A549 (cell line): ENCODE measurements at regions not wholly inside any gene's neighbourhood (a gene's known extent, or its start where the extent isn't known, plus 50 kb on each side); places are given as distances from the start of the nearest gene placed in this dataset.

Experiments used
- CEBPB ChIP-seq, 2 experiments: fragments of >200 bp in 1 of 2; sonication (Bioruptor Twin) in 1 of 2; formaldehyde crosslinking in 1 of 2; IDR thresholded peaks; 2 replicates each; pipeline ENCODE4 v1.6.1; 2012 to 2016
- CHD4 ChIP-seq: fragments of 200-600 bp; sonication (generic); IDR thresholded peaks from 2 replicates; pipeline ENCODE4 v1.6.1; 2016; ENCODE audit warnings: antibody characterized with exemption, mild to moderate bottlenecking, borderline replicate concordance
- EHF ChIP-seq: fragments of 250-450 bp; sonication (Bioruptor Pico); IDR thresholded peaks from 2 replicates; pipeline ENCODE4 v1.5.0; 2020; ENCODE audit warnings: mild to moderate bottlenecking
- EP300 ChIP-seq, 2 experiments: fragments of >200 bp; sonication (Bioruptor Twin); formaldehyde crosslinking; IDR thresholded peaks; 2 replicates in 1 of 2; 3 replicates in 1 of 2; pipeline ENCODE4 v1.6.1; 2016 to 2017
- POLR2A ChIP-seq: IDR thresholded peaks from 2 replicates; pipeline ENCODE4 v1.6.1; 2012; ENCODE audit warnings: mild to moderate bottlenecking, low read length
- RCOR1 ChIP-seq: fragments of 150-350 bp; IDR thresholded peaks from 2 replicates; pipeline ENCODE4 v1.6.1; 2014; ENCODE audit warnings: antibody characterized with exemption, low read length, low read depth
- TF ChIP-seq, protein P1 (sequence below): fragments of >200 bp; sonication (Bioruptor Twin); formaldehyde crosslinking; IDR thresholded peaks from 3 replicates; pipeline ENCODE4 v1.5.1; 2016
- TF ChIP-seq, protein P2 (sequence below): fragments of 150-350 bp; IDR thresholded peaks from 2 replicates; pipeline ENCODE4 v1.6.1; 2014; ENCODE audit warnings: low read depth, mild to moderate bottlenecking, low read length
- TF ChIP-seq, protein P3 (sequence below): IDR thresholded peaks from 2 replicates; pipeline ENCODE4 v1.6.1; 2012
- TF ChIP-seq, protein P4 (sequence below): fragments of 250-450 bp; sonication (Bioruptor Pico); IDR thresholded peaks from 2 replicates; pipeline ENCODE4 v1.5.0; 2021; ENCODE audit warnings: mild to moderate bottlenecking, moderate library complexity, borderline replicate concordance
- TF ChIP-seq, protein P5 (sequence below): fragments of 200-600 bp; sonication (generic); IDR thresholded peaks from 2 replicates; pipeline ENCODE4 v1.6.1; 2016; ENCODE audit warnings: antibody characterized with exemption, mild to moderate bottlenecking, moderate library complexity

DNA sequence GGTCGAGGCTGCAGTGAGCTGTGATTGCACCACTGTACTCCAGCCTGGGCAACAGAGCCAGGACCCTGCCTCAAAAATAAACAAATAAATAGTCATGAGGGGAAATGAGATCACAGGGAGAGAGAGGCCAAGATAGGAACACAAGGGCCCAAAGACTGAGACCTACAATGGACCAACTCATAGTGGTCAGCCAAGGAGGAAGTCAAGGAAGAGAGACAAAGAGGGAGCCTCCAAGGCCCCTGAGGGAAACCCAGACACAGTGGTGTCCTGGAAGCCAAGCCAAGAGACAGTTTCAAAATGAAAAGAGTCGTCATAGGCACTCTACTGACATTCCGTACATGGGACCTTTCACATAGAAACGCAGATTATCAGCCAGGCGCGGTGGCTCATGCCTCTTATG lies 153.3 kb downstream of the BCOR start:
- TF ChIP-seq CHD4 (no peak), EHF (CRISPR knock-in tag) (no peak), POLR2A (no peak), CEBPB (IDR thresholded peaks at IDR 0.05) (no peak), EP300 (IDR thresholded peaks at IDR 0.05) (no peak), RCOR1 (no peak)
- TF ChIP-seq, protein P1, sequence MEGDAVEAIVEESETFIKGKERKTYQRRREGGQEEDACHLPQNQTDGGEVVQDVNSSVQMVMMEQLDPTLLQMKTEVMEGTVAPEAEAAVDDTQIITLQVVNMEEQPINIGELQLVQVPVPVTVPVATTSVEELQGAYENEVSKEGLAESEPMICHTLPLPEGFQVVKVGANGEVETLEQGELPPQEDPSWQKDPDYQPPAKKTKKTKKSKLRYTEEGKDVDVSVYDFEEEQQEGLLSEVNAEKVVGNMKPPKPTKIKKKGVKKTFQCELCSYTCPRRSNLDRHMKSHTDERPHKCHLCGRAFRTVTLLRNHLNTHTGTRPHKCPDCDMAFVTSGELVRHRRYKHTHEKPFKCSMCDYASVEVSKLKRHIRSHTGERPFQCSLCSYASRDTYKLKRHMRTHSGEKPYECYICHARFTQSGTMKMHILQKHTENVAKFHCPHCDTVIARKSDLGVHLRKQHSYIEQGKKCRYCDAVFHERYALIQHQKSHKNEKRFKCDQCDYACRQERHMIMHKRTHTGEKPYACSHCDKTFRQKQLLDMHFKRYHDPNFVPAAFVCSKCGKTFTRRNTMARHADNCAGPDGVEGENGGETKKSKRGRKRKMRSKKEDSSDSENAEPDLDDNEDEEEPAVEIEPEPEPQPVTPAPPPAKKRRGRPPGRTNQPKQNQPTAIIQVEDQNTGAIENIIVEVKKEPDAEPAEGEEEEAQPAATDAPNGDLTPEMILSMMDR = no peak
- TF ChIP-seq, protein P2, sequence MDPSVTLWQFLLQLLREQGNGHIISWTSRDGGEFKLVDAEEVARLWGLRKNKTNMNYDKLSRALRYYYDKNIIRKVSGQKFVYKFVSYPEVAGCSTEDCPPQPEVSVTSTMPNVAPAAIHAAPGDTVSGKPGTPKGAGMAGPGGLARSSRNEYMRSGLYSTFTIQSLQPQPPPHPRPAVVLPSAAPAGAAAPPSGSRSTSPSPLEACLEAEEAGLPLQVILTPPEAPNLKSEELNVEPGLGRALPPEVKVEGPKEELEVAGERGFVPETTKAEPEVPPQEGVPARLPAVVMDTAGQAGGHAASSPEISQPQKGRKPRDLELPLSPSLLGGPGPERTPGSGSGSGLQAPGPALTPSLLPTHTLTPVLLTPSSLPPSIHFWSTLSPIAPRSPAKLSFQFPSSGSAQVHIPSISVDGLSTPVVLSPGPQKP = no peak
- TF ChIP-seq, protein P3, sequence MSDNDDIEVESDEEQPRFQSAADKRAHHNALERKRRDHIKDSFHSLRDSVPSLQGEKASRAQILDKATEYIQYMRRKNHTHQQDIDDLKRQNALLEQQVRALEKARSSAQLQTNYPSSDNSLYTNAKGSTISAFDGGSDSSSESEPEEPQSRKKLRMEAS = no peak
- TF ChIP-seq, protein P4, sequence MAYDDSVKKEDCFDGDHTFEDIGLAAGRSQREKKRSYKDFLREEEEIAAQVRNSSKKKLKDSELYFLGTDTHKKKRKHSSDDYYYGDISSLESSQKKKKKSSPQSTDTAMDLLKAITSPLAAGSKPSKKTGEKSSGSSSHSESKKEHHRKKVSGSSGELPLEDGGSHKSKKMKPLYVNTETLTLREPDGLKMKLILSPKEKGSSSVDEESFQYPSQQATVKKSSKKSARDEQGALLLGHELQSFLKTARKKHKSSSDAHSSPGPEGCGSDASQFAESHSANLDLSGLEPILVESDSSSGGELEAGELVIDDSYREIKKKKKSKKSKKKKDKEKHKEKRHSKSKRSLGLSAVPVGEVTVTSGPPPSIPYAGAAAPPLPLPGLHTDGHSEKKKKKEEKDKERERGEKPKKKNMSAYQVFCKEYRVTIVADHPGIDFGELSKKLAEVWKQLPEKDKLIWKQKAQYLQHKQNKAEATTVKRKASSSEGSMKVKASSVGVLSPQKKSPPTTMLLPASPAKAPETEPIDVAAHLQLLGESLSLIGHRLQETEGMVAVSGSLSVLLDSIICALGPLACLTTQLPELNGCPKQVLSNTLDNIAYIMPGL (CRISPR knock-in tag) = no peak
- TF ChIP-seq, protein P5, sequence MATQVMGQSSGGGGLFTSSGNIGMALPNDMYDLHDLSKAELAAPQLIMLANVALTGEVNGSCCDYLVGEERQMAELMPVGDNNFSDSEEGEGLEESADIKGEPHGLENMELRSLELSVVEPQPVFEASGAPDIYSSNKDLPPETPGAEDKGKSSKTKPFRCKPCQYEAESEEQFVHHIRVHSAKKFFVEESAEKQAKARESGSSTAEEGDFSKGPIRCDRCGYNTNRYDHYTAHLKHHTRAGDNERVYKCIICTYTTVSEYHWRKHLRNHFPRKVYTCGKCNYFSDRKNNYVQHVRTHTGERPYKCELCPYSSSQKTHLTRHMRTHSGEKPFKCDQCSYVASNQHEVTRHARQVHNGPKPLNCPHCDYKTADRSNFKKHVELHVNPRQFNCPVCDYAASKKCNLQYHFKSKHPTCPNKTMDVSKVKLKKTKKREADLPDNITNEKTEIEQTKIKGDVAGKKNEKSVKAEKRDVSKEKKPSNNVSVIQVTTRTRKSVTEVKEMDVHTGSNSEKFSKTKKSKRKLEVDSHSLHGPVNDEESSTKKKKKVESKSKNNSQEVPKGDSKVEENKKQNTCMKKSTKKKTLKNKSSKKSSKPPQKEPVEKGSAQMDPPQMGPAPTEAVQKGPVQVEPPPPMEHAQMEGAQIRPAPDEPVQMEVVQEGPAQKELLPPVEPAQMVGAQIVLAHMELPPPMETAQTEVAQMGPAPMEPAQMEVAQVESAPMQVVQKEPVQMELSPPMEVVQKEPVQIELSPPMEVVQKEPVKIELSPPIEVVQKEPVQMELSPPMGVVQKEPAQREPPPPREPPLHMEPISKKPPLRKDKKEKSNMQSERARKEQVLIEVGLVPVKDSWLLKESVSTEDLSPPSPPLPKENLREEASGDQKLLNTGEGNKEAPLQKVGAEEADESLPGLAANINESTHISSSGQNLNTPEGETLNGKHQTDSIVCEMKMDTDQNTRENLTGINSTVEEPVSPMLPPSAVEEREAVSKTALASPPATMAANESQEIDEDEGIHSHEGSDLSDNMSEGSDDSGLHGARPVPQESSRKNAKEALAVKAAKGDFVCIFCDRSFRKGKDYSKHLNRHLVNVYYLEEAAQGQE = no peak
